H9 (cell line): ENCODE measurements at regions not wholly inside any gene's neighbourhood (a gene's known extent, or its start where the extent isn't known, plus 50 kb on each side); places are given as distances from the start of the nearest gene placed in this dataset.

ENCODE experiments used
- DNase-seq: peaks from one replicate; pipeline ENCODE4 v3.0.0-alpha.2; 2017
- H2AFZ ChIP-seq: one replicate; pipeline ENCODE4 v1.6.1; 2013; ENCODE audit warnings: mild to moderate bottlenecking, low read length, control low read depth, moderate library complexity
- H2AK5ac ChIP-seq: 2 replicates; pipeline ENCODE4 v1.6.1; 2013; ENCODE audit warnings: low read length, control low read depth, mixed read lengths; ENCODE audit not compliant: insufficient read length
- H2BK120ac ChIP-seq: one replicate; pipeline ENCODE4 v1.6.1; 2013; ENCODE audit warnings: low read depth, mild to moderate bottlenecking, low read length, control low read depth, inconsistent platforms; ENCODE audit not compliant: poor library complexity, severe bottlenecking
- H2BK12ac ChIP-seq: 2 replicates; pipeline ENCODE4 v1.6.1; 2013; ENCODE audit warnings: low read length, control low read depth, mixed read lengths, low read depth; ENCODE audit not compliant: insufficient read length
- H2BK15ac ChIP-seq: 2 replicates; pipeline ENCODE4 v1.6.1; 2013; ENCODE audit warnings: low read depth, low read length, control low read depth
- H2BK20ac ChIP-seq: one replicate; pipeline ENCODE4 v1.6.1; 2013; ENCODE audit warnings: low read depth, mild to moderate bottlenecking, low read length, control low read depth, inconsistent platforms; ENCODE audit not compliant: poor library complexity, severe bottlenecking
- H2BK5ac ChIP-seq: 2 replicates; pipeline ENCODE4 v1.6.1; 2013; ENCODE audit warnings: low read length, control low read depth, mixed read lengths; ENCODE audit not compliant: insufficient read length
- H3K14ac ChIP-seq: 2 replicates; pipeline ENCODE4 v1.6.1; 2013; ENCODE audit warnings: low read length, control low read depth; ENCODE audit not compliant: insufficient read depth
- H3K18ac ChIP-seq: 2 replicates; pipeline ENCODE4 v1.6.1; 2013; ENCODE audit warnings: low read depth, mild to moderate bottlenecking, mixed read lengths, low read length, control low read depth; ENCODE audit not compliant: insufficient read length
- H3K23ac ChIP-seq: 2 replicates; pipeline ENCODE4 v1.6.1; 2013; ENCODE audit warnings: low read length, control low read depth, mixed read lengths, low read depth; ENCODE audit not compliant: insufficient read length
- H3K23me2 ChIP-seq: 2 replicates; pipeline ENCODE4 v1.6.1; 2013; ENCODE audit warnings: low read depth, mild to moderate bottlenecking, mixed read lengths, low read length, control low read depth; ENCODE audit not compliant: insufficient read length, poor library complexity, severe bottlenecking
- H3K27ac ChIP-seq: 2 replicates; pipeline ENCODE4 v1.5.1; 2013; ENCODE audit warnings: low read length, control low read depth, mixed read lengths, low read depth; ENCODE audit not compliant: insufficient read length
- H3K27me3 ChIP-seq: 2 replicates; pipeline ENCODE4 v1.6.1; 2013; ENCODE audit warnings: low read length, control low read depth, inconsistent platforms; ENCODE audit not compliant: insufficient read depth
- H3K4ac ChIP-seq: 2 replicates; pipeline ENCODE4 v1.6.1; 2013; ENCODE audit warnings: low read depth, mild to moderate bottlenecking, control low read depth, inconsistent platforms, low read length, moderate library complexity
- H3K4me1 ChIP-seq: 2 replicates; pipeline ENCODE4 v1.6.1; 2013; ENCODE audit warnings: low read length, control low read depth, inconsistent platforms; ENCODE audit not compliant: insufficient read depth
- H3K4me2 ChIP-seq: 2 replicates; pipeline ENCODE4 v1.6.1; 2013; ENCODE audit warnings: low read length, control low read depth, mixed read lengths; ENCODE audit not compliant: insufficient read length, insufficient read depth
- H3K56ac ChIP-seq: 2 replicates; pipeline ENCODE4 v1.6.1; 2013; ENCODE audit warnings: low read depth, mild to moderate bottlenecking, mixed read lengths, low read length, control low read depth; ENCODE audit not compliant: insufficient read length
- H3K79me1 ChIP-seq: 2 replicates; pipeline ENCODE4 v1.6.1; 2013; ENCODE audit warnings: low read depth, mild to moderate bottlenecking, moderate library complexity, low read length, control low read depth, inconsistent platforms; ENCODE audit not compliant: insufficient read depth, poor library complexity, severe bottlenecking
- H3K79me2 ChIP-seq: 2 replicates; pipeline ENCODE4 v1.6.1; 2013; ENCODE audit warnings: low read length, control low read depth, inconsistent platforms; ENCODE audit not compliant: insufficient read depth
- H3K9ac ChIP-seq: 2 replicates; pipeline ENCODE4 v1.6.1; 2013; ENCODE audit warnings: low read length, control low read depth, mixed read lengths; ENCODE audit not compliant: insufficient read length; ENCODE audit errors: extremely low read depth
- H3K9me3 ChIP-seq: one replicate; pipeline ENCODE4 v1.6.1; 2013; ENCODE audit warnings: low read depth, low read length, inconsistent platforms; ENCODE audit not compliant: control insufficient read depth
- H3T11ph ChIP-seq: one replicate; pipeline ENCODE4 v1.6.1; 2013; ENCODE audit warnings: mild to moderate bottlenecking, low read length, control low read depth, inconsistent platforms
- H4K20me1 ChIP-seq: one replicate; pipeline ENCODE4 v1.6.1; 2013; ENCODE audit not compliant: control insufficient read depth, insufficient read length, insufficient read depth
- H4K5ac ChIP-seq: 2 replicates; pipeline ENCODE4 v1.6.1; 2013; ENCODE audit warnings: low read depth, mild to moderate bottlenecking, mixed read lengths, low read length, control low read depth; ENCODE audit not compliant: insufficient read length
- H4K8ac ChIP-seq: replicated peaks from 2 replicates; pipeline ENCODE4 v1.6.1; 2013; ENCODE audit warnings: low read length, control low read depth, mixed read lengths, low read depth; ENCODE audit not compliant: insufficient read length
- H4K91ac ChIP-seq: 2 replicates; pipeline ENCODE4 v1.6.1; 2013; ENCODE audit warnings: low read depth, mild to moderate bottlenecking, moderate library complexity, mixed read lengths, low read length, control low read depth; ENCODE audit not compliant: insufficient read length
- H3K27ac Mint-ChIP-seq, 3 experiments: 2 replicates in 2 of 3; 3 replicates in 1 of 3; pipeline ENCODE4 v1.8.0; 2020 to 2021; ENCODE audit warnings: mixed read lengths in 3 of 3, mild to moderate bottlenecking in 1 of 3, moderate library complexity in 1 of 3
- H3K27me3 Mint-ChIP-seq: 2 replicates; pipeline ENCODE4 v1.8.0; 2021; ENCODE audit warnings: low read depth, mild to moderate bottlenecking, moderate library complexity, mixed read lengths
- H3K36me3 Mint-ChIP-seq, 3 experiments: 2 replicates in 2 of 3; 3 replicates in 1 of 3; pipeline ENCODE4 v1.8.0; 2020 to 2021; ENCODE audit warnings: low read depth in 3 of 3, mixed read lengths in 3 of 3; ENCODE audit not compliant: insufficient read depth in 1 of 3
- H3K4me1 Mint-ChIP-seq, 2 experiments: 2 replicates each; pipeline ENCODE4 v1.8.0; 2020; ENCODE audit warnings: mixed read lengths in 2 of 2
- H3K4me3 Mint-ChIP-seq, 2 experiments: 2 replicates in 1 of 2; 3 replicates in 1 of 2; pipeline ENCODE4 v1.8.0; 2020 to 2021; ENCODE audit warnings: mild to moderate bottlenecking in 2 of 2, mixed read lengths in 2 of 2, moderate library complexity in 1 of 2
- H3K9me3 Mint-ChIP-seq, 2 experiments: 2 replicates in 1 of 2; 3 replicates in 1 of 2; pipeline ENCODE4 v1.8.0; 2020; ENCODE audit warnings: mild to moderate bottlenecking in 2 of 2, mixed read lengths in 2 of 2, moderate library complexity in 1 of 2
- WGBS: extraction: QIAGEN DNeasy Blood & Tissue Kit; methylation state at CpG from one replicate; pipeline ENCODE4 v1.1.7; 2013; ENCODE audit warnings: missing lambda C conversion rate, low lambda C conversion rate, mixed read lengths; ENCODE audit not compliant: insufficient read length; ENCODE audit errors: extremely low coverage; 5-methylcytosine and 5-hydroxymethylcytosine counted together
- TF ChIP-seq, protein P1 (sequence below): fragments of 200-600 bp; sonication (generic); conservative IDR thresholded peaks from 3 replicates; pipeline ENCODE4 v1.8.0; 2021; ENCODE audit warnings: antibody characterized with exemption, mild to moderate bottlenecking

DNA sequence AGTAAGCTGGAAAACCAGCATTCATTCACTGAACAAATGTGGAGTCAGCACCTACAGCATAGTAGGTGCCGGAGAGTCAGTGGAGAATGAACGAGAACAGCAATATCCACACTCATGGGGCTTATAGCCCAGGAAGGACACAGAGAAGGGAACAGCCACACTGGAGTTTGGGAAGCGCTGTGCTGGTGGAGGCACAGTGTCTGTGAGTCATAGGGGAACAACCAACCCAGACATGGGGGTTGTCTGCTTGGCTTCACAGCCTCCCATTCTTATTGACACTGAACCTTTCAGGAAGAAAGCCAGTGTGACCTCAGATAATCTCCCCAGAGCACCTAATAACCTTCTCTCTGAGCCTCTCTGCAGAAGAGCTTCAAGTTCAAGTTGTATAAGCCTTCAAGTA is 56.6 kb upstream of the UBASH3B start:
- H3K4me2 ChIP-seq: no peak overlapping the region
- no peak overlapping the region for H2BK12ac ChIP-seq
- no peak overlapping the region for H3K9ac ChIP-seq
- H3K79me2 ChIP-seq: no peaks in the 10 kb centered on the region
- H3K4ac ChIP-seq: no peak overlapping the region
- H3K27ac ChIP-seq: no peak overlapping the region
- H3K23ac ChIP-seq: no peak overlapping the region
- H3K27ac Mint-ChIP-seq: no peak overlapping the region; a peak in 1 of 7 replicates
- H4K8ac ChIP-seq: no peak overlapping the region
- H2BK120ac ChIP-seq: no peak overlapping the region
- H3K4me1 Mint-ChIP-seq: peaks cover 2 to 3% of the 10 kb centered on the region in 2 experiments; a peak in 1 of 4 replicates
- H3K9me3 Mint-ChIP-seq: no peaks in the 10 kb centered on the region
- DNase-seq: no peak
- H3K18ac ChIP-seq: no peak overlapping the region
- H2BK20ac ChIP-seq: no peak overlapping the region
- no CpG with 5 or more reads among the region's 3 CpGs for WGBS
- H3K27me3 Mint-ChIP-seq: peaks cover 1% of the 10 kb centered on the region; the same call in 1 of the 2 replicates
- H3K4me3 Mint-ChIP-seq: no peak overlapping the region
- no peak overlapping the region for H2BK15ac ChIP-seq
- H3K56ac ChIP-seq: no peak overlapping the region
- no peaks in the 10 kb centered on the region for H3K27me3 ChIP-seq
- H2BK5ac ChIP-seq: no peak overlapping the region
- no peaks in the 10 kb centered on the region for H3K4me1 ChIP-seq
- H4K5ac ChIP-seq: no peak overlapping the region
- TF ChIP-seq, protein P1, sequence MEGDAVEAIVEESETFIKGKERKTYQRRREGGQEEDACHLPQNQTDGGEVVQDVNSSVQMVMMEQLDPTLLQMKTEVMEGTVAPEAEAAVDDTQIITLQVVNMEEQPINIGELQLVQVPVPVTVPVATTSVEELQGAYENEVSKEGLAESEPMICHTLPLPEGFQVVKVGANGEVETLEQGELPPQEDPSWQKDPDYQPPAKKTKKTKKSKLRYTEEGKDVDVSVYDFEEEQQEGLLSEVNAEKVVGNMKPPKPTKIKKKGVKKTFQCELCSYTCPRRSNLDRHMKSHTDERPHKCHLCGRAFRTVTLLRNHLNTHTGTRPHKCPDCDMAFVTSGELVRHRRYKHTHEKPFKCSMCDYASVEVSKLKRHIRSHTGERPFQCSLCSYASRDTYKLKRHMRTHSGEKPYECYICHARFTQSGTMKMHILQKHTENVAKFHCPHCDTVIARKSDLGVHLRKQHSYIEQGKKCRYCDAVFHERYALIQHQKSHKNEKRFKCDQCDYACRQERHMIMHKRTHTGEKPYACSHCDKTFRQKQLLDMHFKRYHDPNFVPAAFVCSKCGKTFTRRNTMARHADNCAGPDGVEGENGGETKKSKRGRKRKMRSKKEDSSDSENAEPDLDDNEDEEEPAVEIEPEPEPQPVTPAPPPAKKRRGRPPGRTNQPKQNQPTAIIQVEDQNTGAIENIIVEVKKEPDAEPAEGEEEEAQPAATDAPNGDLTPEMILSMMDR: no peak
- no peaks in the 10 kb centered on the region for H4K20me1 ChIP-seq
- no peak overlapping the region for H3T11ph ChIP-seq
- H4K91ac ChIP-seq: no peak overlapping the region
- no peaks in the 10 kb centered on the region for H3K36me3 Mint-ChIP-seq
- no peaks in the 10 kb centered on the region for H3K9me3 ChIP-seq
- H2AFZ ChIP-seq: no peak overlapping the region
- H3K79me1 ChIP-seq: no peaks in the 10 kb centered on the region
- H3K23me2 ChIP-seq: no peaks in the 10 kb centered on the region
- no peak overlapping the region for H3K14ac ChIP-seq
- no peak overlapping the region for H2AK5ac ChIP-seq
